B cell (primary cell): ENCODE measurements at regions not wholly inside any gene's neighbourhood (a gene's known extent, or its start where the extent isn't known, plus 50 kb on each side); places are given as distances from the start of the nearest gene placed in this dataset.

Source experiments
- CTCF ChIP-seq: fragments of 200-600 bp; IDR thresholded peaks from one replicate; pipeline ENCODE4 v1.8.0; 2022; ENCODE audit warnings: antibody characterized with exemption, mild to moderate bottlenecking
- EZH2 ChIP-seq: IDR thresholded peaks from 2 replicates; pipeline ENCODE4 v1.6.1; 2012; ENCODE audit warnings: borderline replicate concordance, low read depth, mild to moderate bottlenecking, moderate library complexity, low read length; ENCODE audit not compliant: insufficient read depth, poor library complexity, severe bottlenecking

GRCh38 chr14:99067141-99067920, 204.7 kb downstream of the BCL11B start:
- TF ChIP-seq CTCF (no peak), EZH2 (no peak)
